GM18870 (cell line): ENCODE measurements at regions not wholly inside any gene's neighbourhood (a gene's known extent, or its start where the extent isn't known, plus 50 kb on each side); places are given as distances from the start of the nearest gene placed in this dataset.
"Not testable (repeated sequence)": the region's sequence is repeated elsewhere in the genome, so short reads cannot be mapped to it uniquely, and the experiment has no call there.

ENCODE experiments used
- ATAC-seq: cut with Tn5 transposase; IDR thresholded peaks from one replicate; pipeline ENCODE4 v1.9.1; 2021; ENCODE audit warnings: moderate library complexity; ENCODE audit not compliant: unreplicated experiment

DNA sequence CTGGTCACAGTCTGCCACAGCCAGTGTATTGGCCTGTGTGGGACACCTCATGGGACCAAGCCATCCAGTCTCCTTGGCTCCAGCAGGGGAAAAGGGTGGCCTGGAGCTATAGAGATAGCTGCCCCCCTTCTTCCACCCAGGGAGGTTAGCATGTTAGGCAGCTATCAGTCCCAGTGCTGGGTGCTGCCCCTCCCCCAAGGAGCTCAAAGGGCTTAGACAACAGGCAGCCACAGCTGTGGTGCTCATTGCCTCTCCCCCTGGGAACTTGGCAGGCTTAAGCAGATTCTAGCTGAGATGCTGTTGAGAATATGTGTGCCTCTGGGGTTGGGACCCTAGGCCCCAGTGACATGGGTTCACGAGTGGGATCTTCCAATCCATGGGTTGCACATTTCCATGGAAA lies 226.0 kb upstream of the PTGER4 start:
- ATAC-seq, result no peak

DNA sequence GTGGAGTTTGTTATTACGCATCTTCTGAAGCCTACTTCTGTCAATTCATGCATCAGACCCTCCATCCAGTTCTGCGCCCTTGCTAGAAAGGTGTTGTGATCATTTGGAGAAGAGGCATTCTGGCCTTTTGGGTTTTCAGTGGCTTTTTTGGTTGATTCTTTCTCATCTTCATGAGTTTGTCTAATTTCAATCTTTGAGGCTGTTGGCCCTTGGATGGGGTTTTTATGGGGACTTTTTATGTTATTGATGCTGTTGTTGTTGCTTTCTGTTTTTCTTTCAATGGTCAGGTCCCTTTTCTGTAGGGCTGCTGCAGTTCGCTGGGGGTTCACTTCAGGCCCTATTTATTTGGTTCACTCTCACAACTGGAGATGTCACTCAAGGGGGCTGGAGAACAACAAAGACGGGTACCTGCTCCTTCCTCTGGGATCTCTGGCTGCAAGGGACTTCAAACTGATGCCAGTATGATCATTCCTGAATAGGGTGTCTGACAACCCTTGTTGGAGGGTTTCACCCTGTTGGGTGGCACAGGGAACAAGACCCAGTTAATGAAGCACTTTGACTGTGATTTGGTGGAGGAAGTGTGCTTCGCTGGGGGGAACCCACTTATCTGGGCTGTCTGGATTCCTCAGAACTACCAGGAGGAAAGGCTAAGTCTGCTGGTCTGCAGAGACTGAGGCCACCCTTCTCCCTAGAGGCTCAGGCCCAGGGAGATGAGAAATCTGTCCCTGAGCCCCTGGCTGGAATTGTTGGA lies 226.7 kb upstream of the PTGER4 start:
- no peak for ATAC-seq

DNA sequence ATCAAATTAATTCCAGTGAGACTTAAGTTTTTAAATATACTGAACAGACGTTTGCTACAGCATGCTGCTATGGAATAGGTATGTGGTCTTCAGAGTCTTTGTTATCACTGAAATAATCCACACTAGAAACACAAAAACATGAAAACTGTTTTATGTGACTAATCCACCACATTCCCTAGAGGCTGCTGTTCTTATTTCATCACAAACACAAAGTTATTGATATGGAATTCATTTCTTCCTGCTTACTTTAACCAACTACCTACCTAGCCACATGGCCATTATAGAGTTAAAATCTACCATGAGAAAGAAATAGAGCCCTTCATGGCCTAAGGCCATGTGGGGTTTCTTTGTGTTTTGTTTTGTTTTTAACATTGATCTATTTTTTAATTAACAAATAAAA lies 232.3 kb upstream of the PTGER4 start:
- ATAC-seq, result no peak

DNA sequence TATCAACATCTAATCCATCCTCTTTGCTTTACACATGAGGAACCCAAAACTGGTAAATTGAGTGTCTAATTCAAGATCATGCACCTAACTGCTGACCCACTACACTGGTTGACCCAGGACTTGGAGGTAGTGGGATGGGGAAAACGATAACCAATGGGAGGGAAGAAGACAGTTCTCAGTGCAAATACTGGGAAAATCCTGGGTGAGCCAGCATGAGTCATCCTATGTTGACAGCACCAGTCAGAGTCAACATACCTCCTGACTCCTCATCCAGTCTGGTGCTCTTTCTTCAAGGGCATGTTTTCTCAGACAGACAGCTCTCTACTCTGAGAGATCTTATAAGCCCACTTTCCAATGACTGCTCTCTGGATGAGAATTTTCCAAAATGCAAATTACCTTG lies 232.8 kb upstream of the PTGER4 start:
- no peak for ATAC-seq

DNA sequence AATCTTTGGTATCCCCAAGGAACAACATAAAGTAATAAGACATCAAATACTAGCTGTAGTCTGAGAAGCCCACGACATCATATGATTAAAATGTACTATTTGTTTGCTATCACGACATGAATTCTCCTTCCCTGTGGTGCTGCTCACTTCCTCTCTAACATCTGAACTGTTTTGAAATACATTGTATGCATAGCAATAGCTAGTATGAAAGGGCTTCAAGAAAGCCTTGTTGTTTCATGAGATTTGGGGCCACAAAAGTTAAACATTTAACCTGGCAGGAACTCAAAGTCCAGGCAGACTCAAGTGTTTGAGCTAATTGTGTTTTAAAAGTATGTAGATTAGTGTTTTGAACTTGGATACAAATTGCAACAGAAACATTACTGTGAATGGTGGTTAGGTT lies 237.4 kb upstream of the PTGER4 start:
- ATAC-seq, result peak; percentile 41

DNA sequence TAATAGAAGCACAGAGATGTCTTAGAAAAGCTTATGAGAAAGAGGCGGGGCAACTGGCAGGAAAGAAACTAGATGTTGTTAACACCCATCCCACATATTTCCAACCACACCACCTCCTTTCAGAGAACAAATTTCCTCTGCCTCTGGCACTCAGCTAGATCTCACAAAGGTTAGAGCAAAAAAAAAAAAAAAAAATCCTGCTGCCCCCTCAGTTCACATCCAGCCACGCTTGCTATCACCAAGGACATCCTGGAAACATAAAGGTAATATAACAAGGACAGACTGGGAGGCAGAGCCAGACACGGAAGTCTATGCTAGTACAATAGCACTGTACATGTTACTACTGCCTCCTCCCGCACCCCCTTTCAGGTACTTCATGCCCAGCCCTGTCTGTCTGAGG lies 238.0 kb upstream of the PTGER4 start:
- ATAC-seq, result peak; percentile 33

DNA sequence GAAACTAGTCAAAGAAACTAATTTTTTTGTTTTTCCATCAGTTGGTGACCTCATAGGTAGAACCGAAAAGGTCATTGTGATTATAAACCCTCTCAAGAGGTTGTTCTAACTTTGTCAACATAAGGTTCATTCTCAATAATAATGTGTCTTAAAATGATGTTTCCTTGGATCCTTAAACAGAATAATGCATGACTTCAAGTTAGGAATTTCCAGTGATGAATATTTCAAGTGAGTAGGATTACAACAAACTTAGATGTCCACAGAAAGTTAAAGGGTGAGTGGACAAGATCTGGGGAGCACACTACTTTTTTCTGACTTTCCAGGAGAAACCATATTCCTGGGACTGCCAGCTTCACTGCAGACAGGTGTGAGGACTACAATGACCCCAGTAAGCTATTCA lies 239.0 kb upstream of the PTGER4 start:
- ATAC-seq, result no peak

DNA sequence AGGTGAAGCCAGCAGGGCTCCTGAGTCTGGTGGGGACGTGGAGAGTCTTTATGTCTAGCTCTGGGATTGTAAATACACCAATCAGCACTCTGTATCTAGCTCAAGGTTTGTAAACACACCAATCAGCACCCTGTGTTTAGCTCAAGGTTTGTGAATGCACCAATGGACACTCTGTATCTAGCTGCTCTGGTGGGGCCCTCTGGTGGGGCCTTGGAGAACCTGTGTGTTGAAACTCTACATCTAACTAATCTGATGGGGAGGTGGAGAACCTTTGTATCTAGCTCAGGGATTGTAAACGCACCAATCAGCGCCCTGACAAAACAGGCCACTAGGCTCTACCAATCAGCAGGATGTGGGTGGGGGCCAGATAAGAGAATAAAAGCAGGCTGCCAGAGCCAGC lies 240.6 kb upstream of the PTGER4 start:
- ATAC-seq, result not testable (repeated sequence)

DNA sequence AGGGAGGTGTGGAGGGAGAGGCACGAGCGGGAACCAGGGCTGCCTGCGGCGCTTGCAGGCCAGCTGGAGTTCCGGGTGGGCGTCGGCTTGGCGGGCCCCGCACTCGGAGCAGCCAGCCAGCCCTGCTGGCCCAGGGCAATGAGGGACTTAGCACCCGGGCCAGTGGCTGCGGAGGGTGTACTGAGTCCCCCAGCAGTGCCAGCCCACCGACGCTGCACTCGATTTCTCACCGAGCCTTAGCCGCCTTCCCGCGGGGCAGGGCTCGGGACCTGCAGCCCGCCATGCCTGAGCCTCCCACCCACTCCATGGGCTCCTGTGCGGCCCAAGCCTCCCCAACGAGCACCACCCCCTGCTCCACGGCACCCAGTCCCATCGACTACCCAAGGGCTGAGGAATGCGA lies 241.1 kb upstream of the PTGER4 start:
- ATAC-seq, result not testable (repeated sequence)

DNA sequence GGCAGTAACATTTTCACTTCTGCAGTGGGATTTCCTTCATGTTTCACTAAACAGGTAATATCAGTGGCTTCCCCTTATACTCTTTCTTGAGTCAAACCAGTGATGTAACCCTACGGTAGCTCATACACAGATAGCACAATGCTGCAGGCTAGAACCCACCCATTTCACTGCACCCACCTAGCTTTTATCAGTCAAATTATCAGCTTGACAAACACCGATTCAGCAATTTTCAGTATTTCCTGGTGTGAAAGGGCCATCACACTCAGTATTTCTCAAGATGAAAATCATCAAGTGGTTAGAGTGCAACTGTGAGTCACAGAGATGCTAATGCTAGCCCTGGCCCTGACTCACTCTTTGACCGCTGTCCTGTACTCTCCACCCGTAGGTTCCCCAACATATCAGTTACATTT lies 242.3 kb upstream of the PTGER4 start:
- peak; percentile 66 for ATAC-seq

DNA sequence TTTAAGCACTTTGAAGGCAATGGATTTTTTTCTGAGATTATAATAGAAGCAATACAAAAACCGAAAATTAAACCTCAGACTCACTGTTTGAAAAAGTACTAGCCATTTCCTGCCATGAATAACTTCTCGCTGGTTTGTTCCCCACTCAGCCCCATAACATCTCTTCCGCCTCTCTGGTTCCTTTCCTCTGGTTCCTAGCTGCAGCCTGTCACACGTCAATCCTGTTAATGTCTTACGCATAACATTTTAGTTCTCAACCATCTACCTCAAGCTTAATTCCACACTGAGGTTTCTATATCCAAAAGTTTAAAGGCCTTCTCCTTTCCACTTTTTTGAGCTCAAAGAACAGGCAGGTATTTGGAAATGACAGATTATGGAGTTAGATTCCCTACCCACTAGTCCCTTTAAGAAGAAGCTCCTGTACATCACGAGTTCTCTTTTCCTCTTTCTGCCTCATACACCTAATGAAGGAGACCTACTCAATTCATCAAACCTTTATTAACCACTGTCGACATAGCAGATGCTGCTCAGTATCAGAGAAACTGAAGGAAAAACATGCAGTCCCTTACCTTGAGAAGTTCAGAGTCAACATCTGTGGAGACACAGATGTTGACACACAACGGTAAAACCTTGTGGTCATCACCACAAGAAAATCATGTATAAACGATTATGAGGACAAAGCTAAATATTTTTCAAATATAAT lies 243.0 kb upstream of the PTGER4 start:
- ATAC-seq, result peak; percentile 47

DNA sequence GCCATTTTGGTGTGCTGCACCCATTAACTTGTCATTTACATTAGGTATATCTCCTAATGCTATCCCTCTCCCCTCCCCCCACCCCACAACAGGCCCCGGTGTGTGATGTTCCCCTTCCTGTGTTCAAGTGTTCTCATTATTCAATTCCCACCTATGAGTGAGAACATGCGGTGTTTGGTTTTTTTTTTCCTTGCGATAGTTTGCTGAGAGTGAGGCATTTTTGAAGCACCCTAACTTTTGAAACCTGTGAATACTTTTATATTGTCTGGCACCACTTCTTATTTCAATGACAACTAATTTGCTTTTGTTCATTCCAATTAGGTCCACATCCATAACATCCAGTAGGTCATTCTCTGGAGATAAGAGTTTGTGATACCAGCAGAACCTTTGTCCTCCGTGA lies 244.0 kb upstream of the PTGER4 start:
- ATAC-seq, result not testable (repeated sequence)

DNA sequence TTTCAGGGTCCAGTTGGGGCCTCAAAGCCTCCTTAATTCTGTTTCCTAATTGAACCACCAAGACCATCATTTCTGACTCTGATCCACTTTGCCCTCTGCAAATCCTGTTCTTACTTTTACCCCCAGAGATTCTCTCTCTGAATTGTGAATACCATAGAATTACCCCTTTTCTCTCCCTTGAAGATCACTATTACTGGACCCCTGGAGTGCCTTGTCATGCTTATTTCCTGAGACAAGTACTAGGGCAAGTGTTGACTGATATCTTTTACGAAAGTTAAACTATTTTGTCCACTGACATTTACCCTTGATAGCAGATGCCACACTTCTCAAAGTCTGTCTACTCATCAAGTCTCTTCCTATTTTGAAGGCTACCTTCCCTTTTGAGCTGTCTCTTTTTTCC lies 246.9 kb upstream of the PTGER4 start:
- ATAC-seq, result no peak

DNA sequence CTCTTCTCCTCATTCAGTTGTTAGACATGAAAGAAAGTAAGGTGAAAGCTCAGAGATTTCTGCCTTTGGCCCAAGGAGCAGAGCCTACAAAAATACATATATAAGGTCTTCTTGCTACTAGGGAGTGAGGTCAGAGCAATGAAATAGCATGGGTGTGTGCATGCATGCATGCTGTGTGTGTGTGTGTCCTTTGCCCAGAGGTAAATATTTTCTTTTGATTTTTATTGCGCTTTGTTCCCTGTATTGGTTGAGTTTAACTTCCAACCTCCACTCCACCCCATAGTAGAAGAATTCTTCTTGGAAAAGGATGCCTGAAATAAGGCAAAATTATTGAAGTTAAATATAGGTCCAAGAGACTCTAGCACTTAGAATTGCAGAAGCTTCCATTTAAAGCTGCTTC lies 248.0 kb upstream of the PTGER4 start:
- ATAC-seq, result no peak

DNA sequence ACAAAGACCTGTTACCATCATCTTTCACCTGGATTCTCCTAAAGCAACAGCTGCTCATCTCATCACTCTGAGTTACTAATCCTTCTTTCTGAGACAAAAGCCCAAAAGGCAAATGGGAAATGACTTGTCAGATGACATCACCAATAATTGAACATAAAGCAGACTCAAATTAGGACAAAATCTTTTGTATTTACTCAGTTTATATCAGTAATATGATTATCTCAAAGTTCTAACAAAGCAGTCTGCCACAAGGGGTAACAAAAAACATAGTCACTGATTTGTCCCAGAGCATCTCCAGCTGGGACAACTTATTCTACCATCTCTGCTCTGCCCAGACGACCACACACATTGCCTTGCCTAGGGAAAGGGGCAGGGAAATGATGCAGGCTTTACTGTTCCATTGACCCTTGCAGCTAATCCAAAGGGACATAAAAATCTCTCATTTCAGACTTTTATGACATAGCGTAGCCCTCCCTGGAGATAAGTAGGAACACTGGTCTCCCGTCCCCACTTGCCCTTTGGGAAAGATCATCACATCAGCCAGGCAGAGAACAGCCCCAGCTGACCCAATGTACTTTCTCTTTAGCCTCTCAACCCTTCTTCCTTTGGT lies 249.5 kb upstream of the PTGER4 start:
- ATAC-seq, result no peak

DNA sequence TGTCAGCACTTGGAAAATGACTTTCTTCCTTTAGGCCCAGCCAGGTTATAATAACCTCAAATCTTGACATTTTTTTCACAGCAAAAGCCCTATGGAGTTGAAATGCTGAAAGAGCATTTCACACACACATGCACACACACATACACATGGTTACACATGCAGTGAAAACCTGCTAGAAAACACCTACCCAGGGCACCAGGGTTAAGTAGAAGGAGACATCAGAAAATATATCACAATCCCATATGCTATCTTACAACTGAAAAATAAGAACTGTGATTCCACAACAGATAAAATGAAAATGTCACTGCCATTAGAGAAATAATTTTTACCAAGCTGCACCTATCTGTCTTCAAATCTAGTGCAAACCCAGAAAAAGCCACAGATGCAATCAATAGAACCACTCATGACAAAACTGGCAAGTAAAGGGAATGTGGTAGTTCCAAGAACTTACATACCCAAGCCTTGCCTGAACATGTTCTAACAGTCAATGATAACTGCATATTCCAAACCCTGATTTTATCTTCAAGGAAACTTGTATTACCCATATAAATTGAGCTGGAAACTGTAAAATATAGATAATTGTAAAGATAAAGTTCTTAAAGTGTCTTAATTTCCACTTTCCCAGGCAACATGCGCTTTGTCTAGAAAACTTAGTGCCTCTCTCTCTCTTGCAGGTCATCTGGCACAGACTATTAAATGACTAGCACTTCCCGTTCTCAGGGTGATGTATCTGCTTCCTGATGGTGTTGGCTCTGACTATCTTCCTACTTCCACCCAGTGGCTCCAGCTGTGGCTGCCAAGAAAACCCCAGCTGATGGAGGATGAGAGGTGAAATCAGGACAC lies 250.2 kb upstream of the PTGER4 start:
- no peak for ATAC-seq

DNA sequence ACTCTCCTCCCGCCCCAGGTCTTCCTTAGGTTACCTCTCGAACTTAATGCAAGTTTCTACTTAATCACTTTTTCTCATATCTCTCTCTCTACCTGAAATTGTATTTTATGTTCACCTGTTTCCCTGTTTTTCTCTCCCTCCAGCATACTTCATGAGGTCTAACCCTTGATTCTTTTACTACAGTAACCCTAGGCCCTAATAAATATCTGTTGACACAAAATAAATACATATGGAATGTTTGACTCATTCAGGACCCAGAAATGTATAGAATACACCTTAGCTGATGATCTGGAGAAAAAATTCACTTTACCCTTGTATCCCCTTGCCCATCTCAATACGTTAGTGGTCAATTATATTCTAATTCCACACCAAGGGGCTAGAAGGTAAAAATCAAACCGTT lies 250.9 kb upstream of the PTGER4 start:
- no peak for ATAC-seq

DNA sequence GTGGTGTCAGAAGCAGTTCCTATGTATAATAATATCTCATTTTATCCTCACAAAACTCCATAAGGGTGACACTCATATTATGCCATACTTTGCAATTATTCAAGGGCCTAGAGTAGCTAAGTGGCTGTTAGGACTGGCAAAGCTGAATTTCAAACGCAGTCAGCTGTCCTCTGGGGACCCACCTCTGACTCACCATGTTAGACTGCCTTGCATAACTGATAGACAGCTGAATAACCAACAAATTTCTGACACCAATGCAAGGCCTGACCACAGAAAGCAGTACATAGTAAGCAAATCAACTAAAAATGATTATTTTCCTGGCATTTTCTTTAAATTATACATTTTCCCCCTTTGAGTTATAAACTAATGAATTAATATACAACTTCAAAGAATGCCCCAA lies 251.6 kb upstream of the PTGER4 start:
- ATAC-seq, result no peak

DNA sequence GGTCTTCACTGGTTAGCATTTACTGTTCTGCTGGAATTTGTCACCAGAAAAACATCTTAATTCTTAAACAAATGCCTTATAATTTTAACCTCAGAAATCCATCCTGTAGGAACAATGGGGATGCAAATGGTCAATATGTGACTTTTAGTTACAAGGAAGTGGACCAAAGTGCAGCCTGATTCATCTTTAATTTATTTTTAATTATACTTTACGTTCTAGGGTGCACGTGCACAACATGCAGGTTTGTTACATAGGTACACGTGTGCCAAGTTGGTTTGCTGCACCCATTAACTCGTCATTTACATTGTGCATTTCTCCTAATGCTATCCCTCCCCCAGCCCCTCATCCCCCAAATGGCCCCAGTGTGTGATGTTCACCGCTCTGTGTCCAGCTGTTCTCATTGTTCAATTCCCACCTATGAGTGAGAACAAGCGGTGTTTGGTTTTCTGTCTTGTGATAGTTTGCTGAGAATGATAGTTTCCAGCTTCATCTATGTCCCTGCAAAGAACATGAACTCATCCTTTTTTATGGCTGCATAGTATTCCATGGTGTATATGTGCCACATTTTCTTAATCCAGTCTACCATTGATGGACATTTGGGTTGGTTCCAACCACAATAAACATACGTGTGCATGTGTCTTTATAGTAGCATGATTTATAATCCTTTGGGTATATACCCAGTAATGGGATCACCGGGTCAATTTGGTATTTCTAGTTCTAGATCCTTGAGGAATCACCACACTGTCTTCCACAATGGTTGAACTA lies 262.5 kb upstream of the PTGER4 start:
- ATAC-seq, result not testable (repeated sequence)

DNA sequence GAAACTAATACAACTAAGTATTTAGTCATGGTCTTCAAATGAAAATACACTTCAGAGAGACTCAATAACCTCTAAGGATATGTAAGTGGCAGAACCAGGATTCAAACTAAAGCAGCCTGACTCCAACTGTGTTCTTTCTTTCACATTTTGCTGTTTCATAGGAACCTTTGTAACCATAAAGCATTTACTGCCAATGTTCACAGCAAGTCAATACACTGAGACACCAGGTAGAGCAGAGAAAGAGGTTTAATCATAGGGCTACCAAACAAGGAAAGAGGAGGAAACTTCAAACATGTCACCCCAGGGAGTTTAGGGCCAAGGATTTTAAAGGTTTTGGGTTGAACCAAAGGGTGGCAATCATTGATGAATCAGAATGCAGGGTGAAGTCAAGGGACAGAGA lies 263.1 kb upstream of the PTGER4 start:
- no peak for ATAC-seq

DNA sequence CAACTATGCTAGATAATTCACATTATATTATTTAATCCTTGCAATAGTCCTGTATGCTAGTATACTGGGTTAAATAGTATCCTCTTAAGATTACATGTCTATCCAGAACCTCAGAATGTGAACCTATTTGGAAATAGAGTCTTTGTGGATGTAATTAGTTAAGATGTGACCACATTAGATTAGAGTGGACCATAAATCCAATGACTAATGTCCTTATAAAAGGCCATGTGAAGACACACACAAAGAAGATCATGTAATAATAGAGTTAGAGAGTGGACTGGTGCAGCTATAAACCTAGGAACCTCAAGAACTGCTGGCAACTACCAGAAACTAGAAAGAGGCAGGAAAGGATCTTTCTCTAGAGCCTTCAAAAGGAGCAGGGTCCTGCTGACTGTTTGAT lies 263.6 kb upstream of the PTGER4 start:
- ATAC-seq, result no peak
